ENCODE measurements at regions not wholly inside any gene's neighbourhood (a gene's known extent, or its start where the extent isn't known, plus 50 kb on each side); places are given as distances from the start of the nearest gene placed in this dataset.

DNA sequence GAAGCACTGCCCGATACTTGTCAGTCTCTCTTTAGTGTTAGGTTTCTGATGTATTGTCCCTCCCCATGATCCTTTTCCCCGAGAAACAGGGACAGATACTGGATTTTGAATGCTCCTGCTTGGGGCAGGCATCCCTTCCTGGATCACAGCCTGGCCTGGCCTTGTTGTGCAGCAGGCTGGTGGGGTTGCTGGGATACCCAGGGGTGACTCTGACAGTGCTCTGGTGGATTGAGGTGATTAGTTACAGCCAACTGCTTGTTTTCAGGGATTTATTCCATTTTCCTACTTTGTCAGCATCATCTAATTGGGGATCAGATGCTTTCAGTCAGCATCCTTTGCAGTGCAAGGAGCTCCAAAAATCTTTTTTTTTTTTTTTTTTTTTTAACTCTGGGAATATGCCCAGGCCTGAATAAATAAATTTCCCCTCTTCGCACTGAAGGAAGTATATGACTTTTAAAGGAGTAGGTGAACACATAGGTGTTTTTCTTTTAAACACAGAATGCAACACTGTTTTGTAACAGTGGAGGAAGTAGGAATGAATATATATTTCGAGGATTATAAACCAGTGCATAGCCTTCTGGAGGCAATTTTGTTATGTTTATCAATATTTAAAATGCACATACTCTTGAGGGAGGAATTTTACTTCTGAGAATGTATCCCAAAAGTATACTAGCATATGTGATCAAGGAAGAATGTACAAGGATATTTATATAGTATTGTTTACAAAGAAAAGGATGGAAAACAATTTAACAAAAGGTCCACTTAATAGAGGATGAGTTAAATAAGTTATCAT is 127.3 kb upstream of the ELL2 start:
- DNase-seq = no peak

DNA sequence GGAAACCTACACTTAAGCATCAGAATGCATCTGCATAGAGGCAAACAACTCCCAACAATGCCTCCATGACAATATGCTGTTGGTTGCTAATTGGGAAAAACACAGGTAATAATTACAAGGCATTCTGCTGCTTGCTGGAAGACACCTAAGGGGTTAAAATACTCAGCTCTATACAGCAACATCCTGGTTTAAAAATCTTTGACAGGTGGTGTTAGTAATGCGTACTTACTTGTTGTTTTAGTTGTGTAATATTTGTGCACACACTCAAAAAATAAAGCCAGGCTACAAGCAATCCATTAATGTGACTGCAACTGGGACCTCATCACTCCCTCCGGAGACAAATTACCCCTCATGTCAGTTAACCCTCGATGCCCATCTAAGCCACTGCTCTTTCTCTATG is 126.3 kb upstream of the ELL2 start:
- DNase-seq = no peak

DNA sequence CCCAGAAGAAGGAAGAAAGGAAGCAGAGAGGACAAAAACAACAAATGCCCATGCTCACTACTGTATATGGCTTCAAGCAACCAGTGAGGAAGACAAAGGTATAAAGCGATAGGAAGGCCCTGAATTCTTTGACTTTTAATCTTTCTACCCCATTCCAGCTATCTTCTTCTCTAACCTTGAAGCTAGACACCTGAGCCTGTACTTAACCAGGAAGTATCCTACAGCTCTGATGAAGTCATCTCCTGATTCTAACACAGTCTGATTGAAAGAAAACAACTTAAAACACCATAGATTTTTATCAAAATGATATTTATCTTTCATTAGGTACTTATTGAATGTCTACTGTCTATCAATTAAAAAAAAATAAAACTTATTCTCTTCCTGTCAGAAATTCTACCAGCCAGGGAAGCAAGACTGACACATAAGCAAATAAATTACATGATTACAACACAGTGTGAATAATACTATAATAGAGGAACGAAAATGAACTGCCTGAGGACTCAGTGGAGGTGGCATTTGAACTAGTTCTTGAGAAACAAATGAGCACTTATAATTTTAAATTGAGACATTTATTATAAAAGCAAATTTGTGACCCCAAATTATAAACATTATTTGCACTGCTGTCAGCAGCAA is 123.3 kb upstream of the ELL2 start:
- peak; percentile 62 to 89 (median 86) for DNase-seq

DNA sequence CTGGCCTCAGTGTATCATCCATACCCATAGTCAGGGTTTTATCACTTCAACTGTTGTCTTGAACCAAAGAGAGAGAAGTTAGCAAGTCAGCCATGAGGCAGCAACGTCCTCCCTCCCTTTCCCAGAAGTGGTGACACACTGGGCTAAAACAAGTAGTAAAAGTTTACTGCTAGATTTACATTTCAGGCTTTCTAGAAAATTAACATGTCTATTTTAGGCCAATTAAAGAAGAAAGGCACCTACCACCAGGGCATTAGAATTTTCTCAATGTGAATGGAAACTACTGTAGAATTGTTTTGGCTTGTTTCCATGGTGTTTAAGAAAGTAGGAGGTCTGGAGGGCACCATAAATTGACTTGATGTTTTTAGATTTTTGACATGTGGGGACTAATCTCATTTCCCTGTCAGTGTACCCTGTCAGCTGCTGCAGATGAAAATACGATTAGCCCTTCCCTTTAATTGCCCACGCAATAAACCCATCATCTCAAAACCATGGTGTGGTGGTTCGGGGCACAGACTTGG is 121.8 kb upstream of the ELL2 start:
- peak; percentile 38 to 71 (median 60) for DNase-seq

DNA sequence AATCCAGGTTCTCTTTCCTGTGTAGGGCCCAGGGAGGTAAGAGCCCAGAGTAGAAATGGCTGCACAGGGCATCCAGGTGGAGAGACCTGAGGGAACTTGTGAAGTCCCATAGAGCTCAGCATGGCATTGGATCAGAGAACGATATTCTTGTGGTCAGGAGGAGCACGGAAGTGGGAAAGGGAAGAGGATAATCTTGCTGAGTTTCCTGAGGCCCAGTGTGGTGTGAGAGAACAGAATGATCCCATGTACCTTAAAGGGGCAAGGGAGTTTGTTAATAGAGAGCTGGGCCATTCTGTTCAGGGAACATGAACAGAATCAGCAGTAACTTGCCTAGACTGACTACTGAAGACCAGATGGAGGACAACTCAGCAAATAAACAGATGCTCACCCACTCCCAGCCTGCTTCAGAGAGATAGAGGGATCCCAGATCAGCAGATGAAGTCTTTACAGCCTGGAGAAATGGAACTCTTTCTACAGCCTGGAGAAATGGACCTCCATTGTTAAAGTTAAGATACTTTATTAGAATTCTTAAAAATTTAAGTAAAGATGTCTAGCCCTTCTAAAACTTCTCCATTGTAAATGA is 119.7 kb upstream of the ELL2 start:
- no peak for DNase-seq

DNA sequence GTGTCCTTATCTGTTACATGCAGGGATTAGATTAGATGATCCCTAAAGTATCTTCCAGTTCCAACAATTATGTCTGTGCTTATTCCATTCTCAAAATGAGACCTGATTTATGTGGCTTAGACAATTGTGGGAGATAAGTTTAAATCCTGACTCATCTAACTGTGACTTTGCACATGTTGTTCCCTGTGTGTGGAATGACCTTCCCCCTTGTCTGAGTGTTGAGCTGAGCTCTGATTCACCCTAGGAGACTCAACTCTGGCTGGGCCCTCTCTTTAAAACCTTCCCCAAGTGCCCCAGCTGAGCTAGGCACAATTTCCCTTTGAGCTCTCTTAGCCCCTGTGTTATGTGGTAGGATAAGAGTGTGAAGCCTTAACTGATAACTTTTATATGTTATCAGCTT is 118.9 kb upstream of the ELL2 start:
- DNase-seq = peak; percentile 71 to 76 (median 75)

DNA sequence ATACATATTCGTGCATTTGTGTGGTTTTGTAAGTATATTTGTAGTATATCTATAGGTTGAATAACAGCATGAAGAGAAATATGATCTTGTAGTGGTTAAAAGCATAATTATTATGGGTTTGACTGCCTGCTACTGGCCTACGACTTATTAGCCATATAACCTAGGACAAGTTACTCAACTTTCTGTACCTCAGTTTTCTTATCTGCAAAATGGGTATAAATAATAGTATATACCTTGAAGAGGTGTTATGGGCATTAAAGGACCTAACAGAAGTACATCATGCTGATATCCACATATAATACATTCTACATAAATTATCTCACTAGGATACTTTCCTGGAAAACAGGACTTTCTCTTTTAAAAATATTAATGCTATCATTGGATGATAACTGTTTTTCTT is 118.3 kb upstream of the ELL2 start:
- no peak for DNase-seq

DNA sequence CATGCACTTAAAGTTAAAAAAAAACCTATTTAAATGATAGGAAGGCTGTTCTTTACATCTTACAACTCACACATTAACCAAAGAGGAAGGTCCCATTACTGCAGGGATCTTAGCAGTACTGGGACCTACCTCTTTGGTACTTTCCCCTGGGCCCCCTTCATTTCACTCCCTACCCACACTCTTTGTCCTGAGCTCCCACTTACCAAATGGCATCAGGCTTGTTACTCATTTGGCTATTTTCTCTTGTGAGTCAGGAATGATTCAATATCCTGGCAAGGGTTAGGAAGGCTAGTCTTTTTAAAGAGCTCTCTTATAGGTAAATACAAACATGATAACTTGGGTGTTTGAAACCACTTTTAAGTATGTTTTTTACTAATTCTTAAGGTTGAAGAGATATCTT is 117.4 kb upstream of the ELL2 start:
- peak; percentile 87 to 94 (median 90) for DNase-seq

DNA sequence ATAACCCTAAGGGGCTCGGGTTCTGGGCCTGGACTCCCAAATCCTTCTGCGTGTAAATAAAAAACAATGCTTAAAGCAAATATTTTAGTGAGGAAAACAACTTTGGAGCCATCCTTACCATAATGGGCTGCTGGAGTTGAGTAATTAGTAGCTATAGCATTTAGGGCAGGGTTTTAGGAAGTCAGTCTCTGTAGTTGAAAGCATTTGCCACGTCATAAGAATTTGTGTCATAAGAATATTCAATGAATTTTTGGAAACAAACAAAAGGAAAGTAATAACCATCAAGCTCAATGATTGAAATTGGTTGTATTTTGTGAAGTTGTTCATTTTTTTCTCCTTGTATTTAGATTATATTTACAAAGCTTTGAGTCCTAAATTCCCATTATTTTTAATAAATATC is 114.8 kb upstream of the ELL2 start:
- DNase-seq = peak; percentile 15 to 61 (median 60)

DNA sequence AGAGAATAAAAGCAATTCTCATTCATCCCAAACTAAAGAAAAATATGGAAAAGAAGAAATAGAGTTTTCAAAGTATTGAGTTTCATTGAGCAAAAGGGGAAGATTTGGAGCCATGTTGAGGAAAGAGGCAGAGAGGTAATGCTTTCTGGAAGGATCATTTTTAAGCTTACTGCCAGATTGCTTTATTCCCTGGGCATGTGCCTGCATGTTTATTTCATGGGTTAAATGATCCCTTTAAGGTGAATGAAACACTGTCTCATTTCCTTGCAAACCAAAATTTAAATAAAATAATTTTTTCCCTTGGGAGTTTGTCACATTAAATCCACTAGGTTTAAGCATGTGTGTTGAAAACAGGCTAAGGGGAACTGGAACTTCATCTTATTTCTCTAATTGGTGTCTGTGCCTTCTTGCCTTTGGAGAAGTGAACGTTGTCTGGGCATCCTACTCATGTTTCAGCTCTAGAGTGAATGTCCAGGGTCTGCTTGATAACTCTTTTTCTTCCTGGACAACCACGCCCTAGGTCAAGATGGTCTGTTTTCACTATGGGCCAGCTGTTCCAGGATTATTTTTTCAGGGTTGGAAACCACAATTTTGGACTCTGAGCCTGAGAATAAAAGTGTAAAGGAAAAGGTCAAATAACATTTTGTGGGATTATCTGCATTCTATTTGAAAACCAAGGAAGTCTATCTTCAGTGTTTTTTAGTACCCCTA is 114.1 kb upstream of the ELL2 start:
- peak; percentile 21 to 48 (median 39) for DNase-seq

DNA sequence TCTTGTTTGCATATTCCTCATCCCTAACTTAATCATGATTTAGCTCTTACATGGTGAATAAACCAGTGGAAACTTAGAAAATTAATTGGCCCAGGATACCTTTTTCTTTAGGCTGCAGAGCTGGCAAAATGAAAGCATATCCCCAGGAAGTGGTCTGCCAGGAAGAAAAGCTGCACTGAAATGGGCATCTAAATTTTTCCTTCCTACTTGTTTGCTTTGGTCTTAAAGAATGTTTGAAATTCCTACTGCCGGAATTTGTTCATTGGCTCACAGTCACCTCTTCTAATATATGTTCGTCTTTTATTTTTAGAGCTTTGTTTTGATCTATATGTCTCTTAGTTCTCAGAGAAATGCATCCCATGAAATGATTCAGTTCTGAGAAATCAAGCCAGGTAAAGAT is 113.2 kb upstream of the ELL2 start:
- DNase-seq = no peak

DNA sequence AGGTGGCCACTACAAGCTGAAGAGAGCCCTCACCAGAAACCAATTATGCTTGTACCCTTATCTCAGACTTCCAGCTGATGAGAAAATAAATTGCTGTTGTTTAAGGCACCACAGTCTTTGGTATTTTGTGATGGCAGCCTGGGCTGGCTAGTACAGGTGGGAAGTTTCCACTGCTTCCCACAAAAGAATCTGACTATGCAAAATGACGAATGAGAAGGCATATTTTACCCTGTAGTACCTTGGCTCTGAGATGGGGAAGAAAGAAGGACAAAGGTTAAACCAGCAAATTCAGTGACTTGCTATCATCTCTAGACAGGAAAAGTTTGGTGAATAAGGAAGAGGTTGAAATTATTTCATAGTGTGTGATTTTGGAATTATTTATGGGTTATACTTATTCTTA is 112.8 kb upstream of the ELL2 start:
- no peak for DNase-seq

DNA sequence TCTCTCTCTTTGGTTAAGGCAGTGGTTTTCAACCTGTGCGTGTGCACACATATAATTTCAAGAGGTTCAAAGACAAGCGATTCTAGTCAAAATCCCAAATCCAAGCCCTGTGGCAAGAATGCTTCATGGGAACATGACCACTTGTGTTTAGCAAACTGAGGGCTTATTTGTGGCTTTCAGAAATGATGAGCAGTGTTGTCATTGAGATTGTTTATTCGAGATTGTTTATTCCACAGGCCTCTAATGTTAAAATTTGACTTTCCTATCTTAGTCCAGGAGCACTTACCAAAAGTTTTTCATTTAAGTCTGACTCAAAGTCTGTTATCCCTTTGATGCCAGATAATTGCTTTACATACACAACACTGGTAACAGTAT is 111.1 kb upstream of the ELL2 start:
- DNase-seq = no peak

DNA sequence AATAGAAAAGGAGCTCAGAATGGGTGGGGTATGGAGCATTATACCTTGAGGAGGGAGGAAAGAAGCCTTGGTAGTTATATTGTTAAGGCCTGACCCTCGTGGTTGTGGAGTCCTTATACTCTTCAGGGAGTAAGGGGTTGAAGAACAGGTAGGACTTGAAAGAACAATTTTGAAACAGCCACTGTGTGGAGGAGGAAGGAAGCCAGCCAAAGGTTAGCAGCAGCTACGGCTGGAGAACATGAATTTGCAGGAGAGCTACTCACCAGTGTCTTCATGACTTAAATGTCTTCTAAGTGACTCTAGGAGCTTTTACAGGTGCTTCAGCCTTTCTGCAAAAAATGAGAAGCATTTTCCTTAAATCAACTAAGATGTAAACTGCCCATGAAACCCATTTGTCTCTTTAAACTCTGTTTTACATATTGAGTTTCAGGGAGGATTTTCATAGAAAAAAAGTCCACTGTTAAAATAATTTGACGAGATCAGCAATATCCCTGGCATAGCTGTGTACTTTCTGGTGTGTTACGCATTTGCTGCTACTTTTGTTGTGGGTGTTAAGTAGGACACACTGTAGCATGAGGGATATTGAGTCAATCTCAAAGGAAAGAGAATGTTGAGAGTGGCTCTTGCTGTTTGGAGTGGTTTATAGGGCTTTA is 110.6 kb upstream of the ELL2 start:
- no peak for DNase-seq

DNA sequence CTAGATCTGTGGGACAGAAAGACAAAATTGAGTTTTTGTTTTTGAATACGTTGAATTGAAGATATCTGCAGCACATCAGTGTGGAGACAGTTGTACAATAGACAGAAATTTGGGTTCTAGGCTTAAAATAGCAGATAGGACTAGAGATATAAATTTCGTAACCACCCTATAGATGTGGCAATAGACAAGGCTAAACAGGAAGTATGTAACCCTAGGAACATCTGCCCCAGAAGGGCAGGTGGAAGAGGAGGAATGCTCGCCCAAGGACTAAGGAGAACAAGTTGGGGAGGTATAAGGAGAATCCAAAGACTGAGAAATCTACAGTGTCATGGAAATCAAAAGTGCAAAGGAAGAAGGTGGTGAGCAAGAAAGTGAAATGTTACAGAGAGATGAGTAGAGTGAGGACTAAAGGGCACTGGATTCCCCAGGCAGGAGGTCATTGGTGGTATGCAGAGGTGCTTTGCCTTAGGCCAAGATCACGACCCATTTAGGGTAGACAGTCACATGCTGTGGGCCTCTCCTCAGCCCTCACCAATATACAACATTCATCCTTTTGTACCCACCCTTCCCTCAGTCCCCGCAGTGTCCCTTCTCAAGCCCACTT is 109.1 kb upstream of the ELL2 start:
- peak in 2 of 3 donors; percentile 50 to 53 for DNase-seq

DNA sequence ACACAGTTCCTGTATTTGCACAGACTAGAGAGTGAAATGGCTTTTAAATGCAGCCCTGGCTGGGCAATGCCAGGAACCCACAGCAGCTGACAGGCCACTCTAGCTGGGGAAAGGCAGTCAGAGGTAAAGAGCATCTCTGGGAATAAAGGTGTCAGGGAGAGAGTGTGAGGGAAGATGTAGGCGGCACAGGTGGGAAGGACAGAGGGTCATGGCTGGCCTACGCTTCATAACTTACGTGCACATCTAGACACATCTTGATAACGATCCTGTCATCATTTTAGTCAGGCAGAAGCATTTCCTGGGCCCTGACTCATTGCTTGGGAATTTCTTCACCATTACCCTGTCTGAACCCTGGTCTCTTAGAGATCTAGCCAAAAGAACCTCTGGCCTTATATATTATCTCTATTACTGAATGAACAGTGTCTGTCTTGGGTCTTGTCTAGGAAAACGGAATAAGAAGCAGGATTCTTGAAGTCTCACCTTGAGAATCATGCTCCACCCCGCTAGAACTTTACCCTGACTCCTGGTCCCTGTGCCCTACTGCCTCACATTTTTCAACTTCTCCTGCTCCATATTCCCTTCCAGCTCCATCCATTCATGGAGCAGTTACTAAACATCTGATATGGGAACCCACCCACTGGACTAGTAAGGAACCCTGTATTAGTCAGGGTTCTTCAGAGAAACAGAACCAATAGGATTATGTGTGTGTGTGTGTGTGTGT is 106.4 kb upstream of the ELL2 start:
- peak; percentile 68 to 84 (median 78) for DNase-seq

DNA sequence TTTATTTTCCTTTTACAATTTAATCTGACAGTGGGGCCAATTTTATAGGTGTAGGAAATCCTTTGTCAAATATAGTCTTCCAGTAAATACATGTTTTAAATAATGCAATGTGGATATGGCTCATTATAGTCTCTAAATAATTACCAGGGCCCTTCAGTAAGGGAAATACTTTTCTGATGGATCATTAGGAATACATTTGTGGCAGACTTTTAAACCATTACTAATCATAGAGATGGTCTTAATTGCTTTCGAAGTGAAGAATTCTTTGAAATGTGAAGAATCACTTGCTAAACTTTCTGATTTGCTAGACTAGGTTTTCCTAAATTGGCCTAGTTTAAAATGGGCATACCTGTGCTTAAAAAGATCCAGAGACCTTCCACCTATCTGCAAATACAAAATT is 105.6 kb upstream of the ELL2 start:
- no peak for DNase-seq

DNA sequence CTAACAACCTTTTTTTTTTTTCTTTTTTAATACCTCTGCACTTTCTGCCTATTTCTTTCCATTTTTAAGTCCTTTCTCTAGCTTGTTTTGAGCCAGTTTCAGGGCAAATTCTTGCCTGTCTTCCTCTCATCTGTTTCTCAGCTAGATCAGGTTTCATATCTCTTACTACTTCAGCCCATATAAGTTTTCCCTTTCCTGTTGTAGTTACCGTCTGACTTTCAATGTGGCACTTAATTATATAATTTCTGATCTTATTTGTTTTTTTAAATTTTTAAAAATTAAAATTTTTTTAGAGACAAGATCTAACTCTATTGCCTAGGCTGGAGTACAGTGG is 104.7 kb upstream of the ELL2 start:
- DNase-seq = no peak

DNA sequence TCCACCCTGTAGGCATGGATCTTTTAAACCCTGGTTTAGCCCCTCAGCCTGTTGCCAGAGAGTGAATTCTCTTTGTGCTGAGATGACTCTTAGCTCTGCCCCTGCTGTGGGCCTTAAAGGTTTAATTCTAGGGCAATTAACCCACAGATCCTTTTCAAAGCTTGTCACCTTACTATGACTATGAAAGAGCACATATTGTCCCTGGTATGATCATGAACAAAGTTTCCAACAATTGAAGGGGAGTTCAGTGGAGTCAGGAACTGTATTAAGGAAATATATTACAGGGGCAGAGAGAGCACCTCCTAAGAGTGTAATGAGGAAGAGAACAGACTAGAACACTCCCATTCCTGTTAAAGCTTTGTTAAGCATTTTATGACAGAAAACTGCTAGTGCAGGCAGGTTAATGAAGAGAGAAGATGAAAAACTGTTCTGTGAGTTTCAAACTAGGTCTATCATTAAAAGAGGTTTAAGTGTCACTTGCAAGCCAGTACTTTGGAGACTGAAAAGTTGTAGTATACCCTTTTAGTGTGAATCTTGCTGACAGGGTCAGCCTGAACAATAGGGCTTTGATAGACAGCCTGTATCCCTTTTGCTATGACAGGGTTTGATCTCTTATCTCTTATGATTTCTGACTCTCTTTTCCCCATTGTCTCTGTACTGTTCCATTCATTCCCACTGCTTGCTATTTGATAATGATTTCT is 104.2 kb upstream of the ELL2 start:
- peak in 1 of 3 donors; percentile 19 for DNase-seq

DNA sequence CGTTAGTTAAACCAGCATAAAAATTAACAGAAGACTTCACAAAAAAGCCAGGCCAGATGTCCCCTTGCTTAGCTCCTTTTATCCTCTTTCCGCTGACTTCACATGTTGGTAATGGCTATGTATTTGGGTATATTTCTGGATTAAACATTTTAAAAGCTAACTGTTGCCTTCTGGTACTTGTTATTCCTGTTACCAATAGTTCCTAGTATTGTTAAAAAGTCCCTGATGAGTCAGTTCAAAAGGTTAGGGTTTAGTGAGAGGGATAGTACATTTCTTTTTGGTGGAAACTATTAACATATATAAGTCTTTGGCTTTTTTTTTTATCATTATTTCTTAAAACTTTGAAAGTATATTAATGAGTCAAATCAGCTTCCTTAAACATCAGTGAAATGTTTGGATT is 103.2 kb upstream of the ELL2 start:
- peak in 2 of 3 donors; percentile 52 to 63 for DNase-seq

DNA sequence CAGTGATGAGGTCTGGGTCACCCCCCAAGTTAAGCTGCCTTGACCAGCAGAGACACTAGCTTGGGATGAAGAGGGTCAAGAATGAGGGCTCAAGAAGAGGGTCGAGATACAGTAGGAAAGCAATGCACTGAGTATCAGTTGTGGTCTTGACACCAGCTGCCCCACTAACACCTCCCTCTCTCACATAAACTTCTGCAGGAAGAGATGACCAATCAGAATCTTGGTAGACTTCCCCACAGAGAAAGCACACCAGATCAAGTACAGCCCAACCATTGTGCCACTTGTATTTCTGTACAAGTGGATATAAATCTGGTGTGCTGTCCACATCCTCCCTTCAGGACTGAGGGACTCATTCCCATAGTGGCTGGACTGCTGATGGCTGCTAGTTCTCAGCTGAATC is 101.2 kb upstream of the ELL2 start:
- no peak for DNase-seq

Measured in suppressor macrophage treated with lipopolysaccharide for 1 hour (primary cell).